CD4-positive, CD25-positive, alpha-beta regulatory T cell (primary cell): ENCODE measurements at regions not wholly inside any gene's neighbourhood (a gene's known extent, or its start where the extent isn't known, plus 50 kb on each side); places are given as distances from the start of the nearest gene placed in this dataset.

Experiments
- ATAC-seq, 2 donors: fragments of 150-1000 bp; cut with Tn5 transposase; one replicate each; pipeline ENCODE4 v1.10.0; 2021; ENCODE audit warnings: low read depth in 2 of 2, moderate number of reproducible peaks in 2 of 2, moderate library complexity in 1 of 2
- DNase-seq, 3 donors: peaks; one replicate each; pipeline versions ENCODE4 v3.0.0 to v3.0.0-alpha.2; 2012 to 2022; ENCODE audit warnings: mixed read lengths in 1 of 3
- H3K27ac ChIP-seq: one replicate; pipeline ENCODE4 v1.7.0; 2013; ENCODE audit warnings: mild to moderate bottlenecking, low read length; ENCODE audit not compliant: insufficient read depth, poor library complexity, severe bottlenecking
- H3K27me3 ChIP-seq: one replicate; pipeline ENCODE4 v1.7.0; 2013; ENCODE audit warnings: low read length; ENCODE audit not compliant: control insufficient read depth, insufficient read depth
- H3K36me3 ChIP-seq: one replicate; pipeline ENCODE4 v1.7.0; 2013; ENCODE audit warnings: mild to moderate bottlenecking, low read length, moderate library complexity; ENCODE audit not compliant: control insufficient read depth, insufficient read depth
- H3K4me1 ChIP-seq: 2 replicates; pipeline ENCODE4 v1.7.0; 2013; ENCODE audit warnings: mild to moderate bottlenecking, low read length; ENCODE audit not compliant: insufficient read depth, control insufficient read depth, poor library complexity, severe bottlenecking
- H3K4me3 ChIP-seq: one replicate; pipeline ENCODE4 v1.7.0; 2013; ENCODE audit warnings: low read depth, mild to moderate bottlenecking, low read length, moderate library complexity
- H3K9me3 ChIP-seq, 2 experiments: 1 replicate in 1 of 2; 2 replicates in 1 of 2; pipeline ENCODE4 v1.7.0; 2013; ENCODE audit warnings: low read length in 2 of 2, mild to moderate bottlenecking in 1 of 2, moderate library complexity in 1 of 2; ENCODE audit not compliant: control insufficient read depth in 2 of 2
- H3K27ac Mint-ChIP-seq, 3 donors: one replicate each; pipeline ENCODE4 v1.8.0; 2020 to 2022; ENCODE audit warnings: mild to moderate bottlenecking in 3 of 3, mixed read lengths in 3 of 3, moderate library complexity in 2 of 3
- H3K27me3 Mint-ChIP-seq: one replicate; pipeline ENCODE4 v1.8.0; 2022; ENCODE audit warnings: mild to moderate bottlenecking, mixed read lengths
- H3K36me3 Mint-ChIP-seq: one replicate; pipeline ENCODE4 v1.8.0; 2020; ENCODE audit warnings: mixed read lengths
- H3K4me1 Mint-ChIP-seq, 4 donors: one replicate each; pipeline ENCODE4 v1.8.0; 2020 to 2022; ENCODE audit warnings: mixed read lengths in 4 of 4, mild to moderate bottlenecking in 1 of 4
- H3K4me3 Mint-ChIP-seq, 4 donors: one replicate each; pipeline ENCODE4 v1.8.0; 2020 to 2022; ENCODE audit warnings: mild to moderate bottlenecking in 4 of 4, mixed read lengths in 4 of 4, moderate library complexity in 3 of 4
- H3K9me3 Mint-ChIP-seq, 7 donors: one replicate each; pipeline ENCODE4 v1.8.0; 2020 to 2022; ENCODE audit warnings: mixed read lengths in 7 of 7, mild to moderate bottlenecking in 3 of 7, moderate library complexity in 2 of 7

- no peaks in the 10 kb centered on the region for H3K27me3 ChIP-seq
- Mint-ChIP-seq H3K4me1 (no peaks in the 10 kb centered on the region), H3K27me3 (no peaks in the 10 kb centered on the region), H3K36me3 (no peaks in the 10 kb centered on the region), H3K4me3 (no peak overlapping the region), H3K27ac (no peak overlapping the region), H3K9me3 (peaks cover 0 to 7% (median 2%) of the 10 kb centered on the region in 7 donors)
- H3K4me3 ChIP-seq = no peak overlapping the region
- no peaks in the 10 kb centered on the region for H3K36me3 ChIP-seq
- H3K27ac ChIP-seq = no peak overlapping the region
- ATAC-seq (no peak), DNase-seq (no peak)
- no peaks in the 10 kb centered on the region for H3K4me1 ChIP-seq
- no peaks in the 10 kb centered on the region for H3K9me3 ChIP-seq
These were observed 571.7 kb downstream of the MMUT start for GRCh38 chr6:48891308-48891707.

DNA sequence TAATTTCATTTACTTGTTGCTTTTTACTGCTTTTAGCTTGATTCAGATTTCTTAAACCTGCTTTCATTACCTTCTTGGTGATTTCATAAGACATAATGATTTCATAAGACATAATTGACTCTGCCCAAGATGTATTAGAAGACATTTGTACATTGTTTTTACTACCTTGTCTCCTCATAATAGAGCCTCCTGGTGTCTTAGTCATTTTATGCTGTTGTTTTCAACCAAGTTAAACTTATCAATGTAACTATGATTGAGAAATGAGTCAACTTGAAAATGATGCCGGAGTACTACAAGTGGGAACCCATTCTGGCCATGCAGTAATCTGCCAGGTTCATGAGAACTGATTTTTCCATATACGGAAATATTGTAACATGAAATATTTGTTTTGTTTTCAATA is 573.6 kb downstream of the MMUT start:
- H3K27me3 Mint-ChIP-seq = no peaks in the 10 kb centered on the region
- Histone ChIP-seq H3K4me3 (no peak overlapping the region), H3K27me3 (no peaks in the 10 kb centered on the region), H3K9me3 (no peaks in the 10 kb centered on the region), H3K4me1 (no peaks in the 10 kb centered on the region), H3K27ac (no peak overlapping the region), H3K36me3 (no peaks in the 10 kb centered on the region)
- no peak overlapping the region for H3K27ac Mint-ChIP-seq
- no peak for DNase-seq
- no peak for ATAC-seq
- H3K9me3 Mint-ChIP-seq = peaks cover 0 to 12% (median 3%) of the 10 kb centered on the region in 7 donors
- no peak overlapping the region for H3K4me3 Mint-ChIP-seq
- no peaks in the 10 kb centered on the region for H3K4me1 Mint-ChIP-seq
- H3K36me3 Mint-ChIP-seq = no peaks in the 10 kb centered on the region

- Mint-ChIP-seq H3K4me3 (no peak overlapping the region), H3K36me3 (no peaks in the 10 kb centered on the region), H3K27ac (no peak overlapping the region), H3K4me1 (no peaks in the 10 kb centered on the region), H3K27me3 (no peaks in the 10 kb centered on the region), H3K9me3 (peaks cover 0 to 22% (median 4%) of the 10 kb centered on the region in 7 donors)
- Histone ChIP-seq H3K27me3 (no peaks in the 10 kb centered on the region), H3K36me3 (no peaks in the 10 kb centered on the region), H3K4me1 (no peaks in the 10 kb centered on the region), H3K4me3 (no peak overlapping the region), H3K27ac (no peak overlapping the region), H3K9me3 (no peaks in the 10 kb centered on the region)
- DNase-seq (no peak), ATAC-seq (no peak)
These were observed 579.9 kb downstream of the MMUT start for GRCh38 chr6:48883116-48883515.

DNA sequence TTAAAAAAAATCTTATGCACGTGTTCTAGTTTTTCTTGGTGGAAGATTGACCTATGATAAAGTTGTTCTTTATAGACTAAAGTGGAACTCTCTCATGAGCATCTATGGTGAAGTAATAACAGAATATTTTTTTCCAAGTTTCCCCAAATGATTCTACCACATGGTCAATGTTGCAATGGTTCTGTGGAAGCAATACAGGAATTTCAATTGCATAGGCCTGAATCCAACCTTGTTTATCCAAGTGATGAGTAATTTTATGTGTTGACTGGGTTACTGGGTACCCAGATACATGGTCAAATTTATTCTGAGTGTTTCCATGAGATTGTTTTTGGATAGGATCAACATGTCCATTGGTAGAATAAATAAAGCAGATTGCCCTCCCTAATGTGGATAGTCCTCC is 581.5 kb downstream of the MMUT start:
- no peaks in the 10 kb centered on the region for H3K4me1 ChIP-seq
- no peak overlapping the region for H3K4me3 ChIP-seq
- no peak for ATAC-seq
- H3K9me3 ChIP-seq = peaks cover 0 to 4% of the 10 kb centered on the region in 2 experiments
- DNase-seq = no peak
- no peaks in the 10 kb centered on the region for H3K36me3 ChIP-seq
- H3K27me3 ChIP-seq = no peaks in the 10 kb centered on the region
- Mint-ChIP-seq H3K4me3 (no peak overlapping the region), H3K36me3 (no peaks in the 10 kb centered on the region), H3K4me1 (no peaks in the 10 kb centered on the region), H3K27me3 (no peaks in the 10 kb centered on the region), H3K9me3 (peaks cover under 1 to 24% (median 4%) of the 10 kb centered on the region in 7 donors), H3K27ac (no peak overlapping the region)
- no peak overlapping the region for H3K27ac ChIP-seq

DNA sequence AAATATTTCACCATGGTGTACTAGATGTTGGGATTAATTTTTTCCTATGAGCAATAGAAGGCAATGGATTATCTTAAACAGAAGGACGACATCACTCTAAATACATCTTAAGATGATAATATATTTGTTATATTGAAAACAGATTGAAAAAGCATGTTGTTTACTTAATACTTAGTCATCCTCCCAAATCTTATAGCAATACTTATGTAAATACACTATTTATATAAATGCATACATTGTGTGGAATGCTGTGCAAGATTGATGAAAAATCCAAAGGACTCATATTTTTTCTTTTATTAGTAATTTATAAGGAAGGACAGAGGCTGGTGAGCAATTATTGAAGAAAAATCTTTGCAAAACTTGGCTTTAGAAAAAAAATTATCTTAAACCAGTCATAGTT is 593.5 kb downstream of the MMUT start:
- H3K9me3 ChIP-seq = peaks cover 0 to 7% of the 10 kb centered on the region in 2 experiments
- Mint-ChIP-seq H3K4me3 (no peak overlapping the region), H3K4me1 (no peaks in the 10 kb centered on the region), H3K9me3 (peaks cover 0 to 7% (median 3%) of the 10 kb centered on the region in 7 donors), H3K27ac (no peak overlapping the region), H3K36me3 (no peaks in the 10 kb centered on the region), H3K27me3 (no peaks in the 10 kb centered on the region)
- H3K4me1 ChIP-seq = no peaks in the 10 kb centered on the region
- H3K4me3 ChIP-seq = no peak overlapping the region
- H3K27ac ChIP-seq = no peak overlapping the region
- H3K27me3 ChIP-seq = no peaks in the 10 kb centered on the region
- ATAC-seq (no peak), DNase-seq (no peak)
- H3K36me3 ChIP-seq = no peaks in the 10 kb centered on the region

DNA sequence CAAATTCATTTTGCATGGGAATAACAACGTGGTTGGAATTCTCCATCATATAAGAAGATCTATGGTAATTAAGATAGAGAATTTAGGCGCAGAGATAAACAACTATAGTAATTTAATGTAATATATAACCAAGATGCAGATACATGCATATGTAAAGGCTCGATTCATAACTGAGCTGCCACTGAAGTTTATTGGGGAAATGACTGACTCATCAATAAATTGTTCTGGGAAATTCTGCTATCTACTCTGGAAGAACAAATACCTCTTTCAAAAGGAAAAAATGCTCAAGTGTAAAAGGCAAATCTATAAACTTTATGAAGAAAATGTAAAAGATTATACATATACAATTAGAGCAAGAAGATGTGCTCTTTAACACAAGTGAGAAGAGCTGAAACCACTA is 596.4 kb downstream of the MMUT start:
- Histone ChIP-seq H3K4me1 (no peaks in the 10 kb centered on the region), H3K4me3 (no peak overlapping the region), H3K27me3 (no peaks in the 10 kb centered on the region), H3K9me3 (peaks cover 0 to 5% of the 10 kb centered on the region in 2 experiments), H3K27ac (no peak overlapping the region), H3K36me3 (no peaks in the 10 kb centered on the region)
- Mint-ChIP-seq H3K27ac (no peak overlapping the region), H3K4me1 (no peaks in the 10 kb centered on the region), H3K9me3 (peaks cover 0 to 13% (median 2%) of the 10 kb centered on the region in 7 donors), H3K27me3 (no peaks in the 10 kb centered on the region), H3K4me3 (no peak overlapping the region), H3K36me3 (no peaks in the 10 kb centered on the region)
- ATAC-seq (no peak), DNase-seq (no peak)

GRCh38 chr6:48860175-48860574 is 602.9 kb downstream of the MMUT start:
- no peaks in the 10 kb centered on the region for H3K27me3 Mint-ChIP-seq
- no peaks in the 10 kb centered on the region for H3K4me1 ChIP-seq
- peaks cover 0 to 13% (median 4%) of the 10 kb centered on the region in 7 donors for H3K9me3 Mint-ChIP-seq
- H3K4me3 ChIP-seq = no peak overlapping the region
- ATAC-seq (no peak), DNase-seq (no peak)
- no peaks in the 10 kb centered on the region for H3K36me3 Mint-ChIP-seq
- H3K36me3 ChIP-seq = no peaks in the 10 kb centered on the region
- no peak overlapping the region for H3K27ac Mint-ChIP-seq
- H3K9me3 ChIP-seq = peaks cover 0 to 5% of the 10 kb centered on the region in 2 experiments
- no peak overlapping the region for H3K27ac ChIP-seq
- no peaks in the 10 kb centered on the region for H3K4me1 Mint-ChIP-seq
- no peaks in the 10 kb centered on the region for H3K27me3 ChIP-seq
- H3K4me3 Mint-ChIP-seq = no peak overlapping the region

- no peaks in the 10 kb centered on the region for H3K4me1 ChIP-seq
- DNase-seq (no peak), ATAC-seq (no peak)
- Mint-ChIP-seq H3K36me3 (no peaks in the 10 kb centered on the region), H3K4me1 (no peaks in the 10 kb centered on the region), H3K9me3 (peaks cover 0 to 13% (median 4%) of the 10 kb centered on the region in 7 donors), H3K27ac (no peak overlapping the region), H3K4me3 (no peak overlapping the region), H3K27me3 (no peaks in the 10 kb centered on the region)
- H3K9me3 ChIP-seq = peaks cover 0 to 5% of the 10 kb centered on the region in 2 experiments
- no peaks in the 10 kb centered on the region for H3K36me3 ChIP-seq
- H3K4me3 ChIP-seq = no peak overlapping the region
- no peak overlapping the region for H3K27ac ChIP-seq
- no peaks in the 10 kb centered on the region for H3K27me3 ChIP-seq
These were observed 603.4 kb downstream of the MMUT start for GRCh38 chr6:48859562-48860123.
